ENCODE measurements at regions not wholly inside any gene's neighbourhood (a gene's known extent, or its start where the extent isn't known, plus 50 kb on each side); places are given as distances from the start of the nearest gene placed in this dataset.

- no peak for TF ChIP-seq GABPA (IDR thresholded peaks at IDR 0.05 in 1 of 2, conservative IDR thresholded peaks at IDR 0.05 in 1 of 2)
- TF ChIP-seq JUND (IDR thresholded peaks at IDR 0.05), result no peak
- no peak for TF ChIP-seq ZBTB33 (IDR thresholded peaks at IDR 0.05)
- no peak for TF ChIP-seq FOXA1 (IDR thresholded peaks at IDR 0.05)
- no peak for TF ChIP-seq RXRA (IDR thresholded peaks at IDR 0.05)
- no peak for TF ChIP-seq TAF1 (conservative IDR thresholded peaks at IDR 0.05)
- TF ChIP-seq EGR1 (IDR thresholded peaks at IDR 0.05; ENCODE audit: low read depth in 2 of 2), result no peak
- TF ChIP-seq RAD21 (IDR thresholded peaks at IDR 0.05), result no peak
- Histone ChIP-seq H3K9me3 (ENCODE audit: control insufficient read depth in 4 of 4, low read length in 3 of 4) (no peaks in the 10 kb centered on the region), H3K36me3 (ENCODE audit: control insufficient read depth in 4 of 4, insufficient read depth in 3 of 4, low read depth in 1 of 4, low read length in 3 of 4) (no peaks in the 10 kb centered on the region), H3K4me3 (ENCODE audit: low read depth in 1 of 3, low read length in 3 of 3) (no peak overlapping the region), H3K27ac (ENCODE audit: low read depth in 1 of 2, low read length in 2 of 2) (no peak overlapping the region), H3K4me1 (ENCODE audit: control insufficient read depth in 4 of 4, insufficient read depth in 4 of 4, low read length in 3 of 4) (no peaks in the 10 kb centered on the region), H3K27me3 (ENCODE audit: control insufficient read depth in 4 of 4, insufficient read depth in 4 of 4, low read length in 3 of 4) (no peaks in the 10 kb centered on the region), H3K9ac (ENCODE audit: low read depth in 1 of 2, low read length in 2 of 2) (no peak overlapping the region)
- no peak for DNase-seq (ENCODE audit: low spot score)
- WGBS, result 47% methylated on average over 3 of the region's 3 CpGs
These were observed 932.6 kb downstream of the C4orf33 start for GRCh38 chr4:130028552-130028951.

- no peak for DNase-seq (ENCODE audit: low spot score)
- H3K27me3 ChIP-seq (ENCODE audit: control insufficient read depth in 4 of 4, insufficient read depth in 4 of 4, low read length in 3 of 4), result no peaks in the 10 kb centered on the region
- H3K27ac ChIP-seq (ENCODE audit: low read depth in 1 of 2, low read length in 2 of 2), result no peak overlapping the region
- H3K36me3 ChIP-seq (ENCODE audit: control insufficient read depth in 4 of 4, insufficient read depth in 3 of 4, low read depth in 1 of 4, low read length in 3 of 4), result no peaks in the 10 kb centered on the region
- H3K9ac ChIP-seq (ENCODE audit: low read depth in 1 of 2, low read length in 2 of 2), result no peak overlapping the region
- H3K4me1 ChIP-seq (ENCODE audit: control insufficient read depth in 4 of 4, insufficient read depth in 4 of 4, low read length in 3 of 4), result no peaks in the 10 kb centered on the region
- H3K9me3 ChIP-seq (ENCODE audit: control insufficient read depth in 4 of 4, low read length in 3 of 4), result no peaks in the 10 kb centered on the region
- TF ChIP-seq RXRA (IDR thresholded peaks at IDR 0.05), result no peak
- no peak for TF ChIP-seq NR2F2 (IDR thresholded peaks at IDR 0.05)
- TF ChIP-seq SP1 (IDR thresholded peaks at IDR 0.05), result no peak
- no peak for TF ChIP-seq GABPA (IDR thresholded peaks at IDR 0.05 in 1 of 2, conservative IDR thresholded peaks at IDR 0.05 in 1 of 2)
- no peak for TF ChIP-seq ZBTB33 (IDR thresholded peaks at IDR 0.05)
- no peak for TF ChIP-seq TAF1 (conservative IDR thresholded peaks at IDR 0.05)
- no peak for TF ChIP-seq CTCF (IDR thresholded peaks at IDR 0.05; ENCODE audit: low read depth, low read length, missing input control)
- TF ChIP-seq HNF4A (conservative IDR thresholded peaks at IDR 0.05), result no peak
- 43% methylated on average over 1 of the region's 1 CpG for WGBS
- H3K4me3 ChIP-seq (ENCODE audit: low read depth in 1 of 3, low read length in 3 of 3), result no peak overlapping the region
These were observed 933.5 kb downstream of the C4orf33 start for GRCh38 chr4:130029442-130029841.

GRCh38 chr4:130031858-130032257, 935.9 kb downstream of the C4orf33 start:
- no peaks in the 10 kb centered on the region for H3K4me1 ChIP-seq (ENCODE audit: control insufficient read depth in 4 of 4, insufficient read depth in 4 of 4, low read length in 3 of 4)
- no peaks in the 10 kb centered on the region for H3K36me3 ChIP-seq (ENCODE audit: control insufficient read depth in 4 of 4, insufficient read depth in 3 of 4, low read depth in 1 of 4, low read length in 3 of 4)
- H3K27me3 ChIP-seq (ENCODE audit: control insufficient read depth in 4 of 4, insufficient read depth in 4 of 4, low read length in 3 of 4), result no peaks in the 10 kb centered on the region
- DNase-seq (ENCODE audit: low spot score), result no peak
- no peak overlapping the region for H3K9ac ChIP-seq (ENCODE audit: low read depth in 1 of 2, low read length in 2 of 2)
- H3K9me3 ChIP-seq (ENCODE audit: control insufficient read depth in 4 of 4, low read length in 3 of 4), result no peaks in the 10 kb centered on the region
- 94% methylated on average over 4 of the region's 4 CpGs for WGBS
- H3K27ac ChIP-seq (ENCODE audit: low read depth in 1 of 2, low read length in 2 of 2), result no peak overlapping the region
- no peak overlapping the region for H3K4me3 ChIP-seq (ENCODE audit: low read depth in 1 of 3, low read length in 3 of 3)
- TF ChIP-seq CTCF (IDR thresholded peaks at IDR 0.05; ENCODE audit: low read depth, low read length, missing input control) (no peak), RXRA (IDR thresholded peaks at IDR 0.05) (no peak), RAD21 (IDR thresholded peaks at IDR 0.05) (no peak), SP1 (IDR thresholded peaks at IDR 0.05) (no peak), EGR1 (IDR thresholded peaks at IDR 0.05; ENCODE audit: low read depth in 2 of 2) (no peak), ZBTB33 (IDR thresholded peaks at IDR 0.05) (no peak), FOXA1 (IDR thresholded peaks at IDR 0.05) (no peak), YY1 (IDR thresholded peaks at IDR 0.05) (no peak)
